CD4-positive, alpha-beta T cell (primary cell): ENCODE measurements at regions not wholly inside any gene's neighbourhood (a gene's known extent, or its start where the extent isn't known, plus 50 kb on each side); places are given as distances from the start of the nearest gene placed in this dataset.

Experiments
- ATAC-seq: fragments of 200-7000 bp; cut with Tn5 transposase; one replicate; pipeline ENCODE4 v1.10.0; 2022; ENCODE audit warnings: mild to moderate bottlenecking; ENCODE audit not compliant: poor library complexity
- CTCF ChIA-PET: fragments of 350-600 bp; sonication (Branson Sonifier 250); formaldehyde crosslinking; loops from one replicate; lab custom pipeline; 2021; ENCODE audit warnings: antibody characterized with exemption, inconsistent platforms; lab: Charles Lee
- POLR2A ChIA-PET: fragments of 350-600 bp; sonication (Branson Sonifier 250); formaldehyde crosslinking; loops from one replicate; lab custom pipeline; 2021; ENCODE audit warnings: antibody characterized with exemption, inconsistent platforms; lab: Charles Lee
- DNase-seq, 14 experiments: peaks; one replicate each; pipeline ENCODE4 v3.0.0-alpha.2; 2013 to 2020; ENCODE audit warnings: mixed read lengths in 2 of 14
- H3K27ac ChIP-seq, 2 donors: one replicate each; pipeline versions ENCODE4 v1.5.1 to v1.7.0; 2013; ENCODE audit warnings: low read length in 2 of 2, low read depth in 1 of 2, mild to moderate bottlenecking in 1 of 2
- H3K27me3 ChIP-seq, 2 experiments: 1 replicate in 1 of 2; 2 replicates in 1 of 2; pipeline versions ENCODE4 v1.6.1 to v1.7.0; 2013; ENCODE audit warnings: low read length in 2 of 2, control low read depth in 1 of 2, mild to moderate bottlenecking in 1 of 2, moderate library complexity in 1 of 2; ENCODE audit not compliant: insufficient read depth in 2 of 2, control insufficient read depth in 1 of 2
- H3K36me3 ChIP-seq: one replicate; pipeline ENCODE4 v1.6.1; 2013; ENCODE audit warnings: low read length, control low read depth; ENCODE audit not compliant: insufficient read depth
- H3K4me1 ChIP-seq: one replicate; pipeline ENCODE4 v1.6.1; 2013; ENCODE audit warnings: low read length, control low read depth; ENCODE audit not compliant: insufficient read depth
- H3K4me3 ChIP-seq: one replicate; pipeline ENCODE4 v1.5.1; 2013; ENCODE audit warnings: mild to moderate bottlenecking, low read length, moderate library complexity
- H3K9me3 ChIP-seq, 2 experiments: 1 replicate in 1 of 2; 2 replicates in 1 of 2; pipeline versions ENCODE4 v1.6.1 to v1.7.0; 2013; ENCODE audit warnings: low read length in 2 of 2, mild to moderate bottlenecking in 2 of 2, control low read depth in 1 of 2, moderate library complexity in 1 of 2; ENCODE audit not compliant: control insufficient read depth in 1 of 2, insufficient read depth in 1 of 2
- H3K27ac Mint-ChIP-seq: one replicate; pipeline ENCODE4 v1.8.0; 2020; ENCODE audit warnings: mixed read lengths
- H3K27me3 Mint-ChIP-seq: one replicate; pipeline ENCODE4 v1.8.0; 2021; ENCODE audit warnings: mixed read lengths
- H3K36me3 Mint-ChIP-seq: one replicate; pipeline ENCODE4 v1.8.0; 2021; ENCODE audit warnings: low read depth, mixed read lengths
- H3K4me1 Mint-ChIP-seq: one replicate; pipeline ENCODE4 v1.8.0; 2021; ENCODE audit warnings: low read depth, mixed read lengths
- H3K4me3 Mint-ChIP-seq: one replicate; pipeline ENCODE4 v1.8.0; 2020; ENCODE audit warnings: mild to moderate bottlenecking, mixed read lengths
- H3K9me3 Mint-ChIP-seq: one replicate; pipeline ENCODE4 v1.8.0; 2020; ENCODE audit warnings: mixed read lengths
- CTCF ChIP-seq: fragments of 200-600 bp; IDR thresholded peaks from one replicate; pipeline ENCODE4 v1.8.0; 2022; ENCODE audit warnings: antibody characterized with exemption, mild to moderate bottlenecking
- intact Hi-C, 2 experiments: fragments of 100-400 bp; cut with DNase I in 1 of 2; cut with micrococcal nuclease in 1 of 2; formaldehyde crosslinking; loops; one replicate each; pipeline versions ENCODE4 v1.15.1 to v1.9.0; 2023 to 2025; cut with DNase I, micrococcal nuclease

- ATAC-seq: no peak
- intact Hi-C loops: no loop called here
- ChIA-PET CTCF (no interaction called here), POLR2A (no interaction called here)
- H3K27me3 Mint-ChIP-seq: peaks cover 46% of the 10 kb centered on the region
- no peak overlapping the region for H3K27ac Mint-ChIP-seq
- TF ChIP-seq CTCF: no peak
- H3K9me3 ChIP-seq: no peaks in the 10 kb centered on the region
- no peak overlapping the region for H3K4me3 Mint-ChIP-seq
- H3K27ac ChIP-seq: no peak overlapping the region
- DNase-seq: no peak
- H3K4me3 ChIP-seq: no peak overlapping the region
- peaks cover 6 to 13% of the 10 kb centered on the region in 2 experiments for H3K27me3 ChIP-seq
- no peaks in the 10 kb centered on the region for H3K36me3 ChIP-seq
- peaks cover 2% of the 10 kb centered on the region for H3K9me3 Mint-ChIP-seq
- H3K36me3 Mint-ChIP-seq: no peaks in the 10 kb centered on the region
- no peaks in the 10 kb centered on the region for H3K4me1 ChIP-seq
- no peaks in the 10 kb centered on the region for H3K4me1 Mint-ChIP-seq
Observed at GRCh38 chr2:196565982-196566381, 73.5 kb upstream of the CCDC150 start.

GRCh38 chr2:196566961-196567666, 72.4 kb upstream of the CCDC150 start:
- DNase-seq (no peak), ATAC-seq (no peak)
- no peaks in the 10 kb centered on the region for H3K36me3 Mint-ChIP-seq
- H3K4me1 Mint-ChIP-seq: no peaks in the 10 kb centered on the region
- H3K9me3 Mint-ChIP-seq: no peaks in the 10 kb centered on the region
- no peak for TF ChIP-seq CTCF
- no peaks in the 10 kb centered on the region for H3K36me3 ChIP-seq
- H3K4me3 ChIP-seq: no peak overlapping the region
- H3K27me3 ChIP-seq: peaks cover 6 to 13% of the 10 kb centered on the region in 2 experiments
- H3K4me3 Mint-ChIP-seq: no peak overlapping the region
- intact Hi-C loops: no loop called here
- H3K9me3 ChIP-seq: no peaks in the 10 kb centered on the region
- H3K27ac Mint-ChIP-seq: no peak overlapping the region
- no peak overlapping the region for H3K27ac ChIP-seq
- CTCF ChIA-PET: no interaction called here
- H3K4me1 ChIP-seq: no peaks in the 10 kb centered on the region
- H3K27me3 Mint-ChIP-seq: peaks cover 45% of the 10 kb centered on the region
- POLR2A ChIA-PET: no interaction called here

GRCh38 chr2:196568506-196568905, 71.0 kb upstream of the CCDC150 start:
- H3K9me3 Mint-ChIP-seq: peaks cover 3% of the 10 kb centered on the region
- CTCF ChIA-PET: no interaction called here

More at GRCh38 chr2:196568506-196568905, 71.0 kb upstream of the CCDC150 start:
- no peak for TF ChIP-seq CTCF
- intact Hi-C loops: no loop called here
- Histone ChIP-seq H3K4me1 (no peaks in the 10 kb centered on the region), H3K36me3 (no peaks in the 10 kb centered on the region), H3K9me3 (no peaks in the 10 kb centered on the region), H3K27ac (no peak overlapping the region), H3K27me3 (peaks cover 6 to 13% of the 10 kb centered on the region in 2 experiments), H3K4me3 (no peak overlapping the region)
- peaks cover 50% of the 10 kb centered on the region for H3K27me3 Mint-ChIP-seq
- H3K36me3 Mint-ChIP-seq: no peaks in the 10 kb centered on the region
- POLR2A ChIA-PET: no interaction called here
- no peak overlapping the region for H3K27ac Mint-ChIP-seq
- no peak for DNase-seq
- no peak overlapping the region for H3K4me3 Mint-ChIP-seq
- no peaks in the 10 kb centered on the region for H3K4me1 Mint-ChIP-seq
- no peak for ATAC-seq
